Cardiac muscle cell (in vitro differentiated cells and primary cell): ENCODE measurements at regions not wholly inside any gene's neighbourhood (a gene's known extent, or its start where the extent isn't known, plus 50 kb on each side); places are given as distances from the start of the nearest gene placed in this dataset.

Experiments used
- DNase-seq, 2 donors: peaks; one replicate each; pipeline versions ENCODE4 v3.0.0 to v3.0.0-alpha.2; 2010 to 2017; ENCODE audit warnings: low read depth in 1 of 2, low spot score in 1 of 2
- H3K27ac ChIP-seq: fragments of 200-600 bp; sonication (generic); 2 replicates; pipeline ENCODE4 v1.5.1; 2016
- H3K27me3 ChIP-seq: fragments of 200-600 bp; sonication (generic); 2 replicates; pipeline ENCODE4 v1.6.0; 2016; ENCODE audit warnings: control low read depth
- H3K36me3 ChIP-seq: fragments of 200-600 bp; sonication (generic); 2 replicates; pipeline ENCODE4 v1.5.1; 2016; ENCODE audit warnings: control low read depth
- H3K4me1 ChIP-seq: fragments of 200-600 bp; sonication (generic); 2 replicates; pipeline ENCODE4 v1.8.1; 2017; ENCODE audit warnings: low read depth, mild to moderate bottlenecking, mixed run types
- H3K4me3 ChIP-seq: fragments of 200-600 bp; sonication (generic); 2 replicates; pipeline ENCODE4 v1.5.1; 2016; ENCODE audit warnings: mild to moderate bottlenecking
- H3K9me3 ChIP-seq: fragments of 200-600 bp; sonication (generic); 2 replicates; pipeline ENCODE4 v1.5.1; 2017; ENCODE audit warnings: low read depth, mild to moderate bottlenecking, control low read depth
- CTCF ChIP-seq: IDR thresholded peaks from 2 replicates; pipeline ENCODE4 v1.5.1; 2012; ENCODE audit warnings: low read depth, mild to moderate bottlenecking, low read length

- no peak for TF ChIP-seq CTCF
- Histone ChIP-seq H3K27me3 (peaks cover 89% of the 10 kb centered on the region), H3K4me3 (no peak overlapping the region)
These were observed 123.3 kb upstream of the TMEM161B start for GRCh38 chr5:88391991-88392390.

GRCh38 chr5:88391116-88391515, 122.5 kb upstream of the TMEM161B start:
- Histone ChIP-seq H3K36me3 (no peaks in the 10 kb centered on the region), H3K27me3 (peaks cover 89% of the 10 kb centered on the region), H3K4me1 (peaks cover 3% of the 10 kb centered on the region), H3K9me3 (no peaks in the 10 kb centered on the region), H3K27ac (no peak overlapping the region), H3K4me3 (no peak overlapping the region)
- DNase-seq: no peak
- TF ChIP-seq CTCF: no peak

More at GRCh38 chr5:88391991-88392390, 123.3 kb upstream of the TMEM161B start:
- Histone ChIP-seq H3K9me3 (no peaks in the 10 kb centered on the region), H3K4me1 (peaks cover 3% of the 10 kb centered on the region), H3K36me3 (no peaks in the 10 kb centered on the region), H3K27ac (no peak overlapping the region)
- DNase-seq: no peak

- H3K27me3 ChIP-seq: peaks cover 89% of the 10 kb centered on the region
- TF ChIP-seq CTCF: no peak
- no peaks in the 10 kb centered on the region for H3K9me3 ChIP-seq
- peaks cover 3% of the 10 kb centered on the region for H3K4me1 ChIP-seq
- H3K4me3 ChIP-seq: no peak overlapping the region
- no peak for DNase-seq
- no peaks in the 10 kb centered on the region for H3K36me3 ChIP-seq
- no peak overlapping the region for H3K27ac ChIP-seq
These were observed 121.8 kb upstream of the TMEM161B start for GRCh38 chr5:88390481-88390880.

GRCh38 chr5:88390096-88390441, 121.4 kb upstream of the TMEM161B start:
- Histone ChIP-seq H3K4me3 (no peak overlapping the region), H3K27ac (no peak overlapping the region), H3K36me3 (no peaks in the 10 kb centered on the region), H3K4me1 (peaks cover 3% of the 10 kb centered on the region), H3K27me3 (peaks cover 87% of the 10 kb centered on the region), H3K9me3 (no peaks in the 10 kb centered on the region)
- no peak for DNase-seq
- TF ChIP-seq CTCF: no peak

GRCh38 chr5:88389338-88390095, 120.9 kb upstream of the TMEM161B start:
- TF ChIP-seq CTCF: no peak
- Histone ChIP-seq H3K27ac (no peak overlapping the region), H3K9me3 (no peaks in the 10 kb centered on the region), H3K36me3 (no peaks in the 10 kb centered on the region), H3K27me3 (peaks cover 84% of the 10 kb centered on the region), H3K4me1 (peaks cover 3% of the 10 kb centered on the region), H3K4me3 (no peak overlapping the region)
- DNase-seq: no peak
